ENCODE measurements at regions not wholly inside any gene's neighbourhood (a gene's known extent, or its start where the extent isn't known, plus 50 kb on each side); places are given as distances from the start of the nearest gene placed in this dataset.

GRCh38 chr9:84123648-84124406 is 143.2 kb downstream of the RMI1 start:
- DNase-seq (ENCODE audit: low read depth in 4 of 4, low spot score in 2 of 4) = no peak

- no peak for DNase-seq (ENCODE audit: low read depth in 4 of 4, low spot score in 2 of 4)
Measured at GRCh38 chr9:84125046-84125445, 144.4 kb downstream of the RMI1 start.

- no peak for DNase-seq (ENCODE audit: low read depth in 4 of 4, low spot score in 2 of 4)
Measured at GRCh38 chr9:84129529-84129928, 148.9 kb downstream of the RMI1 start.

- no peak for DNase-seq (ENCODE audit: low read depth in 4 of 4, low spot score in 2 of 4)
Measured at GRCh38 chr9:84136119-84136868, 155.7 kb downstream of the RMI1 start.

- DNase-seq (ENCODE audit: low read depth in 4 of 4, low spot score in 2 of 4) = no peak
Measured at GRCh38 chr9:84137968-84138367, 157.4 kb downstream of the RMI1 start.

GRCh38 chr9:84138541-84138940 is 157.9 kb downstream of the RMI1 start:
- DNase-seq (ENCODE audit: low read depth in 4 of 4, low spot score in 2 of 4) = no peak

GRCh38 chr9:84139296-84140070 is 158.9 kb downstream of the RMI1 start:
- no peak for DNase-seq (ENCODE audit: low read depth in 4 of 4, low spot score in 2 of 4)

GRCh38 chr9:84140535-84141101 is 160.0 kb downstream of the RMI1 start:
- DNase-seq (ENCODE audit: low read depth in 4 of 4, low spot score in 2 of 4) = no peak

- no peak for DNase-seq (ENCODE audit: low read depth in 4 of 4, low spot score in 2 of 4)
Measured at GRCh38 chr9:84141741-84142370, 161.3 kb downstream of the RMI1 start.

- DNase-seq (ENCODE audit: low read depth in 4 of 4, low spot score in 2 of 4) = no peak
Measured at GRCh38 chr9:84145031-84145430, 164.4 kb downstream of the RMI1 start.

GRCh38 chr9:84145780-84146179 is 165.2 kb downstream of the RMI1 start:
- DNase-seq (ENCODE audit: low read depth in 4 of 4, low spot score in 2 of 4) = no peak

GRCh38 chr9:84146893-84147710 is 166.5 kb downstream of the RMI1 start:
- no peak for DNase-seq (ENCODE audit: low read depth in 4 of 4, low spot score in 2 of 4)

- DNase-seq (ENCODE audit: low read depth in 4 of 4, low spot score in 2 of 4) = no peak
Measured at GRCh38 chr9:84151236-84151635, 170.6 kb downstream of the RMI1 start.

GRCh38 chr9:84151640-84152039 is 171.0 kb downstream of the RMI1 start:
- no peak for DNase-seq (ENCODE audit: low read depth in 4 of 4, low spot score in 2 of 4)

GRCh38 chr9:84152204-84152603 is 171.6 kb downstream of the RMI1 start:
- no peak for DNase-seq (ENCODE audit: low read depth in 4 of 4, low spot score in 2 of 4)

- no peak for DNase-seq (ENCODE audit: low read depth in 4 of 4, low spot score in 2 of 4)
Measured at GRCh38 chr9:84153885-84154284, 173.3 kb downstream of the RMI1 start.

GRCh38 chr9:84154320-84154719 is 173.7 kb downstream of the RMI1 start:
- DNase-seq (ENCODE audit: low read depth in 4 of 4, low spot score in 2 of 4) = no peak

GRCh38 chr9:84163052-84163650 is 177.4 kb downstream of the SLC28A3 start:
- no peak for DNase-seq (ENCODE audit: low read depth in 4 of 4, low spot score in 2 of 4)

GRCh38 chr9:84166891-84167290 is 173.7 kb downstream of the SLC28A3 start:
- no peak for DNase-seq (ENCODE audit: low read depth in 4 of 4, low spot score in 2 of 4)
